HK-2 (cell line): ENCODE measurements at regions not wholly inside any gene's neighbourhood (a gene's known extent, or its start where the extent isn't known, plus 50 kb on each side); places are given as distances from the start of the nearest gene placed in this dataset.

Experiments used
- DNase-seq: peaks from one replicate; pipeline ENCODE4 v3.0.0-alpha.2; 2018; ENCODE audit not compliant: unreplicated experiment

- DNase-seq = no peak
These were observed 220.5 kb downstream of the CENPF start for GRCh38 chr1:214823311-214824117.

GRCh38 chr1:214824763-214825162, 221.8 kb downstream of the CENPF start:
- no peak for DNase-seq

- DNase-seq = no peak
These were observed 223.6 kb downstream of the CENPF start for GRCh38 chr1:214826619-214827018.

- no peak for DNase-seq
These were observed 224.9 kb downstream of the CENPF start for GRCh38 chr1:214827883-214828282.

- DNase-seq = no peak
These were observed 227.9 kb downstream of the CENPF start for GRCh38 chr1:214830941-214831340.

- no peak for DNase-seq
These were observed 229.0 kb downstream of the CENPF start for GRCh38 chr1:214831956-214832355.

- no peak for DNase-seq
These were observed 230.3 kb downstream of the CENPF start for GRCh38 chr1:214833178-214833756.

GRCh38 chr1:214837376-214837775, 234.4 kb downstream of the CENPF start:
- no peak for DNase-seq

GRCh38 chr1:214838351-214838750, 235.4 kb downstream of the CENPF start:
- no peak for DNase-seq

GRCh38 chr1:214840356-214840755, 237.4 kb downstream of the CENPF start:
- DNase-seq = no peak

- DNase-seq = no peak
These were observed 239.7 kb upstream of the KCNK2 start for GRCh38 chr1:214842856-214843255.

GRCh38 chr1:214843281-214843680, 239.3 kb upstream of the KCNK2 start:
- no peak for DNase-seq

GRCh38 chr1:214844319-214844718, 238.2 kb upstream of the KCNK2 start:
- no peak for DNase-seq

GRCh38 chr1:214846276-214846675, 236.3 kb upstream of the KCNK2 start:
- DNase-seq = no peak

- DNase-seq = no peak
These were observed 235.3 kb upstream of the KCNK2 start for GRCh38 chr1:214847071-214847810.

- no peak for DNase-seq
These were observed 234.4 kb upstream of the KCNK2 start for GRCh38 chr1:214848101-214848500.

- no peak for DNase-seq
These were observed 232.0 kb upstream of the KCNK2 start for GRCh38 chr1:214850432-214851050.

GRCh38 chr1:214853340-214853739, 229.2 kb upstream of the KCNK2 start:
- DNase-seq = no peak

- DNase-seq = no peak
These were observed 228.2 kb upstream of the KCNK2 start for GRCh38 chr1:214854126-214854875.

GRCh38 chr1:214856843-214857242, 225.7 kb upstream of the KCNK2 start:
- no peak for DNase-seq

- no peak for DNase-seq
These were observed 224.8 kb upstream of the KCNK2 start for GRCh38 chr1:214857716-214858115.

GRCh38 chr1:214859647-214860046, 222.9 kb upstream of the KCNK2 start:
- DNase-seq = no peak
